ENCODE measurements at regions not wholly inside any gene's neighbourhood (a gene's known extent, or its start where the extent isn't known, plus 50 kb on each side); places are given as distances from the start of the nearest gene placed in this dataset.

- no peak for DNase-seq
- Mint-ChIP-seq H3K36me3 (ENCODE audit: low read depth) (no peaks in the 10 kb centered on the region), H3K4me3 (no peak overlapping the region), H3K4me1 (no peaks in the 10 kb centered on the region), H3K27ac (no peak overlapping the region), H3K27me3 (no peaks in the 10 kb centered on the region), H3K9me3 (peaks cover 9% of the 10 kb centered on the region)
- intact Hi-C loops (cut with micrococcal nuclease), result no loop called here
Observed at GRCh38 chr14:44113769-44114730, 393.0 kb downstream of the FSCB start.

- H3K27me3 Mint-ChIP-seq, result no peaks in the 10 kb centered on the region
- DNase-seq, result no peak
- H3K36me3 Mint-ChIP-seq (ENCODE audit: low read depth), result no peaks in the 10 kb centered on the region
- H3K9me3 Mint-ChIP-seq, result peaks cover 7% of the 10 kb centered on the region
- intact Hi-C loops (cut with micrococcal nuclease), result no loop called here
- H3K4me1 Mint-ChIP-seq, result no peaks in the 10 kb centered on the region
- H3K4me3 Mint-ChIP-seq, result no peak overlapping the region
- no peak overlapping the region for H3K27ac Mint-ChIP-seq
Observed at GRCh38 chr14:44112774-44113460, 394.2 kb downstream of the FSCB start.

GRCh38 chr14:44109036-44109435, 398.0 kb downstream of the FSCB start:
- Mint-ChIP-seq H3K4me3 (no peak overlapping the region), H3K27me3 (no peaks in the 10 kb centered on the region), H3K4me1 (no peaks in the 10 kb centered on the region), H3K36me3 (ENCODE audit: low read depth) (no peaks in the 10 kb centered on the region), H3K27ac (no peak overlapping the region), H3K9me3 (peaks cover 4% of the 10 kb centered on the region)
- intact Hi-C loops (cut with micrococcal nuclease), result no loop called here
- DNase-seq, result no peak

GRCh38 chr14:44108601-44109000, 398.5 kb downstream of the FSCB start:
- Mint-ChIP-seq H3K27me3 (no peaks in the 10 kb centered on the region), H3K27ac (no peak overlapping the region), H3K36me3 (ENCODE audit: low read depth) (no peaks in the 10 kb centered on the region), H3K4me3 (no peak overlapping the region), H3K4me1 (no peaks in the 10 kb centered on the region), H3K9me3 (peaks cover 4% of the 10 kb centered on the region)
- intact Hi-C loops (cut with micrococcal nuclease), result no loop called here
- no peak for DNase-seq

- Mint-ChIP-seq H3K27ac (no peak overlapping the region), H3K27me3 (no peaks in the 10 kb centered on the region), H3K36me3 (ENCODE audit: low read depth) (no peaks in the 10 kb centered on the region), H3K4me1 (no peaks in the 10 kb centered on the region), H3K4me3 (no peak overlapping the region), H3K9me3 (peaks cover 4% of the 10 kb centered on the region)
- DNase-seq, result no peak
- intact Hi-C loops (cut with micrococcal nuclease), result no loop called here
Observed at GRCh38 chr14:44107156-44107555, 399.9 kb downstream of the FSCB start.

GRCh38 chr14:44099743-44100488, 407.2 kb downstream of the FSCB start:
- H3K27ac Mint-ChIP-seq, result no peak overlapping the region
- no peak for DNase-seq
- no peaks in the 10 kb centered on the region for H3K36me3 Mint-ChIP-seq (ENCODE audit: low read depth)
- no peak overlapping the region for H3K4me3 Mint-ChIP-seq
- H3K4me1 Mint-ChIP-seq, result no peaks in the 10 kb centered on the region
- no peaks in the 10 kb centered on the region for H3K27me3 Mint-ChIP-seq
- H3K9me3 Mint-ChIP-seq, result peaks cover 10% of the 10 kb centered on the region
- intact Hi-C loops (cut with micrococcal nuclease), result no loop called here

- no peaks in the 10 kb centered on the region for H3K36me3 Mint-ChIP-seq (ENCODE audit: low read depth)
- peaks cover 3% of the 10 kb centered on the region for H3K9me3 Mint-ChIP-seq
Observed at GRCh38 chr14:44081146-44081545, 425.9 kb downstream of the FSCB start.

GRCh38 chr14:44070046-44070445, 437.0 kb downstream of the FSCB start:
- intact Hi-C loops (cut with micrococcal nuclease), result no loop called here
- H3K4me1 Mint-ChIP-seq, result no peaks in the 10 kb centered on the region
- H3K27me3 Mint-ChIP-seq, result no peaks in the 10 kb centered on the region
- no peaks in the 10 kb centered on the region for H3K36me3 Mint-ChIP-seq (ENCODE audit: low read depth)
- DNase-seq, result no peak
- H3K9me3 Mint-ChIP-seq, result no peaks in the 10 kb centered on the region
- H3K27ac Mint-ChIP-seq, result no peak overlapping the region
- H3K4me3 Mint-ChIP-seq, result no peak overlapping the region

More at GRCh38 chr14:44081146-44081545, 425.9 kb downstream of the FSCB start:
- H3K4me1 Mint-ChIP-seq, result no peaks in the 10 kb centered on the region
- intact Hi-C loops (cut with micrococcal nuclease), result no loop called here
- DNase-seq, result no peak
- no peaks in the 10 kb centered on the region for H3K27me3 Mint-ChIP-seq
- H3K27ac Mint-ChIP-seq, result no peak overlapping the region
- no peak overlapping the region for H3K4me3 Mint-ChIP-seq

GRCh38 chr14:44053422-44053821, 453.7 kb downstream of the FSCB start:
- Mint-ChIP-seq H3K9me3 (peaks cover 3% of the 10 kb centered on the region), H3K4me1 (no peaks in the 10 kb centered on the region), H3K27me3 (no peaks in the 10 kb centered on the region), H3K4me3 (no peak overlapping the region), H3K36me3 (ENCODE audit: low read depth) (no peaks in the 10 kb centered on the region), H3K27ac (no peak overlapping the region)
- intact Hi-C loops (cut with micrococcal nuclease), result no loop called here
- DNase-seq, result no peak

- Mint-ChIP-seq H3K36me3 (ENCODE audit: low read depth) (no peaks in the 10 kb centered on the region), H3K9me3 (peaks cover 8% of the 10 kb centered on the region), H3K27me3 (no peaks in the 10 kb centered on the region), H3K27ac (no peak overlapping the region), H3K4me1 (no peaks in the 10 kb centered on the region), H3K4me3 (no peak overlapping the region)
- intact Hi-C loops (cut with micrococcal nuclease), result no loop called here
- DNase-seq, result no peak
Observed at GRCh38 chr14:44041700-44042099, 465.4 kb downstream of the FSCB start.

GRCh38 chr14:44040561-44040960, 466.5 kb downstream of the FSCB start:
- DNase-seq, result no peak
- Mint-ChIP-seq H3K4me1 (no peaks in the 10 kb centered on the region), H3K36me3 (ENCODE audit: low read depth) (no peaks in the 10 kb centered on the region), H3K27ac (no peak overlapping the region), H3K9me3 (peaks cover 6% of the 10 kb centered on the region), H3K27me3 (no peaks in the 10 kb centered on the region), H3K4me3 (no peak overlapping the region)
- intact Hi-C loops (cut with micrococcal nuclease), result no loop called here

- DNase-seq, result no peak
- Mint-ChIP-seq H3K27me3 (no peaks in the 10 kb centered on the region), H3K4me1 (no peaks in the 10 kb centered on the region), H3K27ac (no peak overlapping the region), H3K4me3 (no peak overlapping the region), H3K36me3 (ENCODE audit: low read depth) (no peaks in the 10 kb centered on the region), H3K9me3 (peaks cover 10% of the 10 kb centered on the region)
- intact Hi-C loops (cut with micrococcal nuclease), result no loop called here
Observed at GRCh38 chr14:44036248-44036647, 470.8 kb downstream of the FSCB start.

GRCh38 chr14:44035707-44036106, 471.4 kb downstream of the FSCB start:
- Mint-ChIP-seq H3K27me3 (no peaks in the 10 kb centered on the region), H3K4me1 (no peaks in the 10 kb centered on the region), H3K9me3 (peaks cover 10% of the 10 kb centered on the region), H3K27ac (no peak overlapping the region), H3K4me3 (no peak overlapping the region), H3K36me3 (ENCODE audit: low read depth) (no peaks in the 10 kb centered on the region)
- intact Hi-C loops (cut with micrococcal nuclease), result no loop called here
- DNase-seq, result no peak
